Ascending aorta (tissue), 2 donors: ENCODE measurements at regions not wholly inside any gene's neighbourhood (a gene's known extent, or its start where the extent isn't known, plus 50 kb on each side); places are given as distances from the start of the nearest gene placed in this dataset.

Experiments used
- DNase-seq, 2 donors: peaks; one replicate each; pipeline ENCODE4 v3.0.0-alpha.2; 2019; ENCODE audit warnings: low spot score in 2 of 2
- H3K27ac ChIP-seq, 2 donors: fragments of 200-600 bp; sonication (generic); one replicate each; pipeline ENCODE4 v1.5.1; 2016 to 2017; ENCODE audit warnings: mild to moderate bottlenecking in 1 of 2
- H3K27me3 ChIP-seq: fragments of 200-600 bp; sonication (generic); one replicate; pipeline ENCODE4 v1.5.1; 2017
- H3K36me3 ChIP-seq, 2 donors: fragments of 200-600 bp; sonication (generic); one replicate each; pipeline ENCODE4 v1.5.1; 2016
- H3K4me1 ChIP-seq, 2 donors: fragments of 200-600 bp; sonication (generic); one replicate each; pipeline ENCODE4 v1.5.1; 2016 to 2017; ENCODE audit warnings: mild to moderate bottlenecking in 1 of 2
- H3K4me3 ChIP-seq, 2 donors: fragments of 200-600 bp; sonication (generic); one replicate each; pipeline ENCODE4 v1.5.1; 2016 to 2017; ENCODE audit warnings: mild to moderate bottlenecking in 1 of 2
- H3K9me3 ChIP-seq, 2 donors: fragments of 200-600 bp; sonication (generic); one replicate each; pipeline ENCODE4 v1.5.1; 2016
- intact Hi-C: fragments of 100-400 bp; cut with DNase I; formaldehyde crosslinking; loops from one replicate; pipeline ENCODE4 v1.15.1; 2023
- TF ChIP-seq, protein P1 (sequence below), 3 experiments: fragments of 200-600 bp in 2 of 3; fragments of 450-650 bp in 1 of 3; sonication (generic) in 2 of 3; IDR thresholded peaks; one replicate each; pipeline ENCODE4 v1.5.1; 2016 to 2019; ENCODE audit warnings: antibody characterized with exemption in 3 of 3, mild to moderate bottlenecking in 1 of 3, moderate library complexity in 1 of 3

GRCh38 chr10:10564081-10564794, 453.4 kb upstream of the CELF2 start:
- no peaks in the 10 kb centered on the region for H3K27me3 ChIP-seq
- H3K4me3 ChIP-seq = no peak overlapping the region
- TF ChIP-seq, protein P1, sequence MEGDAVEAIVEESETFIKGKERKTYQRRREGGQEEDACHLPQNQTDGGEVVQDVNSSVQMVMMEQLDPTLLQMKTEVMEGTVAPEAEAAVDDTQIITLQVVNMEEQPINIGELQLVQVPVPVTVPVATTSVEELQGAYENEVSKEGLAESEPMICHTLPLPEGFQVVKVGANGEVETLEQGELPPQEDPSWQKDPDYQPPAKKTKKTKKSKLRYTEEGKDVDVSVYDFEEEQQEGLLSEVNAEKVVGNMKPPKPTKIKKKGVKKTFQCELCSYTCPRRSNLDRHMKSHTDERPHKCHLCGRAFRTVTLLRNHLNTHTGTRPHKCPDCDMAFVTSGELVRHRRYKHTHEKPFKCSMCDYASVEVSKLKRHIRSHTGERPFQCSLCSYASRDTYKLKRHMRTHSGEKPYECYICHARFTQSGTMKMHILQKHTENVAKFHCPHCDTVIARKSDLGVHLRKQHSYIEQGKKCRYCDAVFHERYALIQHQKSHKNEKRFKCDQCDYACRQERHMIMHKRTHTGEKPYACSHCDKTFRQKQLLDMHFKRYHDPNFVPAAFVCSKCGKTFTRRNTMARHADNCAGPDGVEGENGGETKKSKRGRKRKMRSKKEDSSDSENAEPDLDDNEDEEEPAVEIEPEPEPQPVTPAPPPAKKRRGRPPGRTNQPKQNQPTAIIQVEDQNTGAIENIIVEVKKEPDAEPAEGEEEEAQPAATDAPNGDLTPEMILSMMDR (IDR thresholded peaks at IDR 0.05) = no peak
- no peak overlapping the region for H3K27ac ChIP-seq
- no peaks in the 10 kb centered on the region for H3K36me3 ChIP-seq
- intact Hi-C loops = no loop called here
- DNase-seq = no peak
- no peaks in the 10 kb centered on the region for H3K9me3 ChIP-seq
- no peaks in the 10 kb centered on the region for H3K4me1 ChIP-seq

DNA sequence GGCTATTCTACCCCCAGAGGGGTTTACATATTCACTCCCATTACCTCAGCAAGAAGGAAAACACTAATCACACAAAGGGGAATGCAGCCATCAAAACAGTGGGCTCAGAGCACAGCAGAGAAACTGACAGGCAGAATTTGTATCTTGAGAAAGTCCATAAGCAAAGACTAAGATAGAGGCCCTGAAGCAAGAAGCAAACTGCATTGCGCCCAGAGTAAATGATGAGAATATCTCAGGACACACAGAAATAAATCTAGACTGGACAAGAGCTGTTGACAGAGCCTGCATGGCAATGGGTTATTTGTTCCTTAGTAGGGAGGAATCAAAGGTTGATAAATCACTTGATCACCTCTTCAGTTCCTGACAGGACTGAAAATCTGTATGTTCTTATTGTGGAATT, 440.7 kb upstream of the CELF2 start:
- Histone ChIP-seq H3K4me3 (no peak overlapping the region), H3K36me3 (no peaks in the 10 kb centered on the region), H3K4me1 (no peaks in the 10 kb centered on the region), H3K27ac (no peak overlapping the region), H3K9me3 (no peaks in the 10 kb centered on the region), H3K27me3 (no peaks in the 10 kb centered on the region)
- TF ChIP-seq, protein P1 (IDR thresholded peaks at IDR 0.05) = no peak
- DNase-seq = no peak
- intact Hi-C loops = no loop called here

DNA sequence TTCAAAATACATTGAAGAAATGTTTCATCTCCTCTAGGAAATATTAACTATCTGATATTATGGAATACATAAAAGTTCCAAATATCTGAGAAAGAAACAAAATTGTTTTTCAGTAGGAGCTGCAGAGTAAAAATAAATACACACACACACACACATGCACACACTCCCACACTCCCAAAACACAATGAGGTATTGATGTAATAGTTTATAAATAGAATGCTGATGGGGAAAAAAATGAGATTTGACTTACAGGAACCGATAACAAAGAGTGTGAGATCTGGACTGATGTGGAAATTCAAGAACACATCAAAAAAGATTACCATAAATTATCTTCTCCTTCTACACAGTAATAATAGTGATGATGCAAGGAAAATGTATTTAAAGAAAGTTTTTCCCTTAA, 438.0 kb upstream of the CELF2 start:
- H3K27ac ChIP-seq = no peak overlapping the region
- H3K9me3 ChIP-seq = no peaks in the 10 kb centered on the region
- H3K4me1 ChIP-seq = no peaks in the 10 kb centered on the region
- DNase-seq = no peak
- intact Hi-C loops = no loop called here
- TF ChIP-seq, protein P1 (IDR thresholded peaks at IDR 0.05) = no peak
- no peaks in the 10 kb centered on the region for H3K36me3 ChIP-seq
- no peak overlapping the region for H3K4me3 ChIP-seq
- no peaks in the 10 kb centered on the region for H3K27me3 ChIP-seq

DNA sequence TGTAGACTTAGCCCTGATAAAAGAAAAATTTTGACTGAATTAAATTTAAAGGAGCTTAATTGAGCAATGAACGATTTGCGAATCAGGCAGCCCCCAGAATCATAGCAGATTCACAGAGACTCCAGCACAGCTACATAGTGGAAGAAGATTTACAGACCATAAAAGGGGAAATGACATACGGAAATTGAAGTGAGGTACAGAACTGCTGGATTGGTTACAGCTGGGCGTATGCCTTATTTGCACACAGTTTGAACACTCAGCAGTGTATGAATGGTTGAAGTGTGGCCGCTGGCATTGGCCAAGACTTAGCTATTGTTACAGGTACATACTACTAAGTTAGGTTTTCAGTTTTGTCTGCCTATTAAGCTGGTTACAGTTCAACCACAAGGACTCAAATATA, 433.5 kb upstream of the CELF2 start:
- intact Hi-C loops = no loop called here
- Histone ChIP-seq H3K36me3 (no peaks in the 10 kb centered on the region), H3K27me3 (no peaks in the 10 kb centered on the region), H3K4me3 (no peak overlapping the region), H3K27ac (no peak overlapping the region), H3K4me1 (peaks cover 0 to 10% of the 10 kb centered on the region in 2 donors), H3K9me3 (no peaks in the 10 kb centered on the region)
- TF ChIP-seq, protein P1 (IDR thresholded peaks at IDR 0.05) = no peak
- no peak for DNase-seq

GRCh38 chr10:10587744-10588393, 429.8 kb upstream of the CELF2 start:
- TF ChIP-seq, protein P1 (IDR thresholded peaks at IDR 0.05) = no peak
- no peaks in the 10 kb centered on the region for H3K27me3 ChIP-seq
- H3K4me3 ChIP-seq = no peak overlapping the region
- intact Hi-C loops = loop anchor here (2.0 kb wide), 1 partner anchor 17 kb away; no protein-coding TSS in a partner anchor
- peaks cover 0 to 10% of the 10 kb centered on the region in 2 donors for H3K4me1 ChIP-seq
- peak in 1 of 2 donors; percentile 67 for DNase-seq
- peak overlapping the region; percentile 17 to 64 for H3K27ac ChIP-seq
- no peaks in the 10 kb centered on the region for H3K9me3 ChIP-seq
- no peaks in the 10 kb centered on the region for H3K36me3 ChIP-seq
